SK-N-SH treated with all-trans-retinoic acid at 6 μM for 48 hours (cell line): ENCODE measurements at regions not wholly inside any gene's neighbourhood (a gene's known extent, or its start where the extent isn't known, plus 50 kb on each side); places are given as distances from the start of the nearest gene placed in this dataset.

ENCODE experiments used
- GLIS3 ChIP-seq: fragments of 250-450 bp; sonication (Bioruptor Pico); IDR thresholded peaks from 2 replicates; pipeline ENCODE4 v1.5.0; 2020; ENCODE audit warnings: mild to moderate bottlenecking, moderate library complexity
- ISL1 ChIP-seq: fragments of 250-450 bp; sonication (Bioruptor Pico); IDR thresholded peaks from 2 replicates; pipeline ENCODE4 v2.1.2; 2022; ENCODE audit warnings: mild to moderate bottlenecking, moderate library complexity
- OSR1 ChIP-seq: fragments of 250-450 bp; sonication (Bioruptor Pico); IDR thresholded peaks from 2 replicates; pipeline ENCODE4 v1.8.0; 2022; ENCODE audit warnings: moderate library complexity, mild to moderate bottlenecking, inconsistent platforms
- PATZ1 ChIP-seq: fragments of 250-450 bp; sonication (Bioruptor Pico); IDR thresholded peaks from 2 replicates; pipeline ENCODE4 v1.8.0; 2020; ENCODE audit warnings: mild to moderate bottlenecking, moderate library complexity, borderline replicate concordance
- TOX ChIP-seq: fragments of 250-450 bp; sonication (Bioruptor Pico); IDR thresholded peaks from 2 replicates; pipeline ENCODE4 v1.8.0; 2021; ENCODE audit warnings: mild to moderate bottlenecking, moderate library complexity, borderline replicate concordance
- ZFP3 ChIP-seq: fragments of 250-450 bp; sonication (Bioruptor Pico); IDR thresholded peaks from 2 replicates; pipeline ENCODE4 v1.5.0; 2020; ENCODE audit warnings: mild to moderate bottlenecking, moderate library complexity
- ZNF70 ChIP-seq: fragments of 450-650 bp; formaldehyde crosslinking; IDR thresholded peaks from 2 replicates; pipeline ENCODE4 v1.5.0; 2020; ENCODE audit warnings: mild to moderate bottlenecking, moderate library complexity
- ZNF8 ChIP-seq: fragments of 450-650 bp; formaldehyde crosslinking; IDR thresholded peaks from 2 replicates; pipeline ENCODE4 v1.5.0; 2020; ENCODE audit warnings: mild to moderate bottlenecking, moderate library complexity

DNA sequence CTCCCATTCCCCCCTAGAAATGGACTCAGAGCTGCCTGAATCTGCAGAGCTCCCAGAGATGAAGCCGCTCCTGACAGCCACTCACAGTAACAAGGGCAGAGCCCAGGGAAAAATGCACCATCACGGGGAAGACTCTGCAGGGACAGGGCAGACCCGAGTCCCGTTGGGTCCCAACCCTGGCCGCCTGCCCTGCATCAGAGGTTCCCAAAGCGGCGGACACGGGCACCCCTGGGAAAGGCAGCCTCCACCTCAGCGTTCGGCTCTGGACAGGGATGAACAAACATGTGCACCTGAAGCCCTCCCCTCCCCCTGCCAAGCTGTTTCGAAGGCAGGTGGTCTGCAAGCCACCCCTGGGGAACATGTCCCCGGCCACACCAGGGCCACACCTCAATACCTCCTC is 320.4 kb downstream of the ADGRD1 start:
- TF ChIP-seq ZNF70 (CRISPR knock-in tag) (no peak), ZFP3 (CRISPR knock-in tag) (no peak), GLIS3 (CRISPR knock-in tag) (no peak), OSR1 (CRISPR knock-in tag) (no peak), ZNF8 (CRISPR knock-in tag) (no peak), ISL1 (no peak), PATZ1 (CRISPR knock-in tag) (no peak), TOX (no peak)
